Vagina (tissue), 2 donors: ENCODE measurements at regions not wholly inside any gene's neighbourhood (a gene's known extent, or its start where the extent isn't known, plus 50 kb on each side); places are given as distances from the start of the nearest gene placed in this dataset.

Source experiments
- DNase-seq, 2 donors: peaks; one replicate each; pipeline ENCODE4 v3.0.0-alpha.2; 2017; ENCODE audit errors: extremely low spot score in 2 of 2
- H3K27ac ChIP-seq: fragments of 200-600 bp; sonication (generic); one replicate; pipeline ENCODE4 v1.5.1; 2019
- H3K27me3 ChIP-seq: fragments of 200-600 bp; sonication (generic); one replicate; pipeline ENCODE4 v1.5.1; 2019
- H3K36me3 ChIP-seq, 2 donors: fragments of 200-600 bp; sonication (generic); one replicate each; pipeline ENCODE4 v1.5.1; 2017 to 2019
- H3K4me1 ChIP-seq: fragments of 200-600 bp; sonication (generic); one replicate; pipeline ENCODE4 v1.5.1; 2019
- H3K4me3 ChIP-seq, 2 donors: fragments of 200-600 bp; sonication (generic); 1 replicate in 1 of 2; 2 replicates in 1 of 2; pipeline ENCODE4 v1.5.1; 2016 to 2019
- H3K9me3 ChIP-seq: fragments of 200-600 bp; sonication (generic); one replicate; pipeline ENCODE4 v1.5.1; 2019
- POLR2A ChIP-seq, 2 donors: fragments of 450-650 bp; IDR thresholded peaks; one replicate each; pipeline ENCODE4 v1.6.1; 2017; ENCODE audit warnings: antibody characterized with exemption in 2 of 2, mild to moderate bottlenecking in 2 of 2, moderate library complexity in 2 of 2
- POLR2AphosphoS5 ChIP-seq, 2 donors: sonication (generic); formaldehyde crosslinking; IDR thresholded peaks; one replicate each; pipeline ENCODE4 v1.9.0; 2017; ENCODE audit warnings: antibody characterized with exemption in 2 of 2, mild to moderate bottlenecking in 2 of 2, low read depth in 1 of 2; ENCODE audit not compliant: insufficient read depth in 1 of 2
- intact Hi-C: fragments of 100-400 bp; cut with DNase I; formaldehyde crosslinking; loops from one replicate; pipeline ENCODE4 v1.15.1; 2023
- TF ChIP-seq, protein P1 (sequence below), 3 experiments: fragments of 450-650 bp in 2 of 3; fragments of 200-600 bp in 1 of 3; sonication (generic) in 1 of 3; IDR thresholded peaks; one replicate each; pipeline ENCODE4 v1.5.1; 2017 to 2019; ENCODE audit warnings: antibody characterized with exemption in 3 of 3, mild to moderate bottlenecking in 2 of 3, moderate library complexity in 2 of 3

DNA sequence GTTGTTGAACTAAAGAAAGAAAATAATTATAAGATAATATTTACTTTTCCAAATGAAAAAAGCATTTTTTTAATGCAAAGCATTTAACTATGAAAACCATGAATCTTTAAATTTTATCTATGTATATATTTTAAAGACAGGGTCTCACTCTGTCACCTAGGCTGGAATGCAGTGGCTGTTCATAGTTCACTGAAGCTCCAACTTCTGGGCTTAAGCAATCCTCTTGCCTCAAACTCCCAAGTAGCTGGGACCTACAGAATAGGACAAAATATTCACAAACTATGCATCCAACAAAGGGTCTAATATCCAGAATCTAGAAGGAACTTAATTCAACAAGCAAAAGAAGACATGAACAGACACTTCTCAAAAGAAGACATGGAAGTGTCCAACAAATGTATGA is 55.9 kb upstream of the ALB start:
- TF ChIP-seq POLR2AphosphoS5 (IDR thresholded peaks at IDR 0.05; ENCODE audit: insufficient read depth in 1 of 2, low read depth in 1 of 2) (no peak), POLR2A (IDR thresholded peaks at IDR 0.05) (no peak)
- TF ChIP-seq, protein P1, sequence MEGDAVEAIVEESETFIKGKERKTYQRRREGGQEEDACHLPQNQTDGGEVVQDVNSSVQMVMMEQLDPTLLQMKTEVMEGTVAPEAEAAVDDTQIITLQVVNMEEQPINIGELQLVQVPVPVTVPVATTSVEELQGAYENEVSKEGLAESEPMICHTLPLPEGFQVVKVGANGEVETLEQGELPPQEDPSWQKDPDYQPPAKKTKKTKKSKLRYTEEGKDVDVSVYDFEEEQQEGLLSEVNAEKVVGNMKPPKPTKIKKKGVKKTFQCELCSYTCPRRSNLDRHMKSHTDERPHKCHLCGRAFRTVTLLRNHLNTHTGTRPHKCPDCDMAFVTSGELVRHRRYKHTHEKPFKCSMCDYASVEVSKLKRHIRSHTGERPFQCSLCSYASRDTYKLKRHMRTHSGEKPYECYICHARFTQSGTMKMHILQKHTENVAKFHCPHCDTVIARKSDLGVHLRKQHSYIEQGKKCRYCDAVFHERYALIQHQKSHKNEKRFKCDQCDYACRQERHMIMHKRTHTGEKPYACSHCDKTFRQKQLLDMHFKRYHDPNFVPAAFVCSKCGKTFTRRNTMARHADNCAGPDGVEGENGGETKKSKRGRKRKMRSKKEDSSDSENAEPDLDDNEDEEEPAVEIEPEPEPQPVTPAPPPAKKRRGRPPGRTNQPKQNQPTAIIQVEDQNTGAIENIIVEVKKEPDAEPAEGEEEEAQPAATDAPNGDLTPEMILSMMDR (IDR thresholded peaks at IDR 0.05): no peak
- intact Hi-C loops: no loop called here
- Histone ChIP-seq H3K4me1 (no peaks in the 10 kb centered on the region), H3K27ac (no peak overlapping the region), H3K27me3 (no peaks in the 10 kb centered on the region), H3K4me3 (no peak overlapping the region), H3K9me3 (no peaks in the 10 kb centered on the region), H3K36me3 (no peaks in the 10 kb centered on the region)
- DNase-seq: no peak

DNA sequence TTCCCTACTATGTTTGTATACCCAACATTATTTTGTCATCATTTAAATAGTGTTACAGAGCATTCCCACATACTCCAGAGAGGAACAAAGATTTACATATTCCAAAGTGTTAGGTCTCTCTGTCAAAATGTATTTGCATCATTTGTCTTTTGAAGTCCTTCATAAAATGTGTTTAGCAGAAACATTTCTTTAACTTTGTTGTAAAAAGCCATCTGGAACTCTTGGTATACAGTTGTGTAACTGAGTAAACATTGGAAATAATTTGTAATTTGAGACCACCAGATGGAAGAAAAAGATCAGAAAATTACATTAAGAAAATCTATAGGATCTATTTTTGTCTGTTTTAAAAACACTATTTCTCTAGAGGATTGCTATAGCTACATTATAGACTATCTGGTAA is 56.6 kb upstream of the ALB start:
- TF ChIP-seq POLR2AphosphoS5 (IDR thresholded peaks at IDR 0.05; ENCODE audit: insufficient read depth in 1 of 2, low read depth in 1 of 2) (no peak), POLR2A (IDR thresholded peaks at IDR 0.05) (no peak)
- TF ChIP-seq, protein P1 (IDR thresholded peaks at IDR 0.05): no peak
- H3K4me3 ChIP-seq: no peak overlapping the region
- no peaks in the 10 kb centered on the region for H3K27me3 ChIP-seq
- no peaks in the 10 kb centered on the region for H3K4me1 ChIP-seq
- H3K36me3 ChIP-seq: no peaks in the 10 kb centered on the region
- no peaks in the 10 kb centered on the region for H3K9me3 ChIP-seq
- intact Hi-C loops: no loop called here
- no peak overlapping the region for H3K27ac ChIP-seq
- DNase-seq: no peak

DNA sequence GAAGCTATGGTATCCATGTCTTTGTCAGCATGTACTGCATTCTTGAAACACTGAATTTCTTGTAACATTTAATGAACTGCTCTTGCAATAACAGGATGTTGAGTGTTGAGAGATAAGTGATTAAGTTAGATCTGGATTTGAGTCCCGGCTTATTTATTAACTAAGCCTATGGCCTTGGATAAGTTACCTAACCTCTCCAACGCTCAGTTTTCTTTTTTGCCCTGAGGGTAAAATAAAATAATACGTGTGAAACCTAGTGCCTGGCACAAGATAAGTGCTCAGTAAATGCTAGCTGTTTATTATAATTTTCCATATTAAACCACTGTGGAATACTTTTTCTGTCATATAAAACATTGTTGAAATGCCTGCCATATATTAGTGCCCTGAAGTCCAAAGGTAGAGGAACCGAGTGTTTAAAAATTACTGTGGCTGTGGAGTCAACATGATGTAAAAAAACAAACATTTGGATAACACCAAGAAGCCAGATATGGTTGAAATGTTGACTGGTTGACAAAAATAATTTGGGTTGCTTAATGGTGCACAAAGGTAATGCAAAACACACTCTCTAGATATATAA is 58.6 kb upstream of the ALB start:
- Histone ChIP-seq H3K36me3 (no peaks in the 10 kb centered on the region), H3K4me3 (no peak overlapping the region), H3K4me1 (no peaks in the 10 kb centered on the region), H3K9me3 (no peaks in the 10 kb centered on the region), H3K27me3 (no peaks in the 10 kb centered on the region), H3K27ac (no peak overlapping the region)
- no peak for DNase-seq
- intact Hi-C loops: no loop called here
- TF ChIP-seq POLR2AphosphoS5 (IDR thresholded peaks at IDR 0.05; ENCODE audit: insufficient read depth in 1 of 2, low read depth in 1 of 2) (no peak), POLR2A (IDR thresholded peaks at IDR 0.05) (no peak)
- TF ChIP-seq, protein P1 (IDR thresholded peaks at IDR 0.05): no peak

DNA sequence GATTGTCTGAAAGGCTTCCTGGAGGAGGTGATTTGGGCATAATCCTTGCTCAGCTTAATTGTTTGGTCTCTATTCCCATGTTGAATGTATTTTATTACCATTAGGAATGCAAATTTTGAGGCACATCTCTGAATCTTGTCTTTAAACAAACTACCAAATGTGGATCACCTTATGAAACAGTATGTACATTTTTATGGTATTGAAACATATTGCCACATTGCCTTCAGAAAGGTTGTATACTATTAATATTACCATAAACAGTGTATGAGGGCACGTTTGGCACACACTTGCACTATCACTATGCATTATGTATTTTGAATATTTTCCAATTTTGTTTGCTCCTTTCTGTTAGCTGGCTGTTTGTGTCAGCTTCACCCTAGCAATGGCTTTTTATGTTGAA is 60.0 kb upstream of the ALB start:
- Histone ChIP-seq H3K4me1 (no peaks in the 10 kb centered on the region), H3K27ac (no peak overlapping the region), H3K9me3 (no peaks in the 10 kb centered on the region), H3K27me3 (no peaks in the 10 kb centered on the region), H3K36me3 (no peaks in the 10 kb centered on the region), H3K4me3 (no peak overlapping the region)
- TF ChIP-seq POLR2AphosphoS5 (IDR thresholded peaks at IDR 0.05; ENCODE audit: insufficient read depth in 1 of 2, low read depth in 1 of 2): no peak
- TF ChIP-seq, protein P1 (IDR thresholded peaks at IDR 0.05): no peak
- TF ChIP-seq POLR2A (IDR thresholded peaks at IDR 0.05): no peak
- intact Hi-C loops: no loop called here
- DNase-seq: no peak

DNA sequence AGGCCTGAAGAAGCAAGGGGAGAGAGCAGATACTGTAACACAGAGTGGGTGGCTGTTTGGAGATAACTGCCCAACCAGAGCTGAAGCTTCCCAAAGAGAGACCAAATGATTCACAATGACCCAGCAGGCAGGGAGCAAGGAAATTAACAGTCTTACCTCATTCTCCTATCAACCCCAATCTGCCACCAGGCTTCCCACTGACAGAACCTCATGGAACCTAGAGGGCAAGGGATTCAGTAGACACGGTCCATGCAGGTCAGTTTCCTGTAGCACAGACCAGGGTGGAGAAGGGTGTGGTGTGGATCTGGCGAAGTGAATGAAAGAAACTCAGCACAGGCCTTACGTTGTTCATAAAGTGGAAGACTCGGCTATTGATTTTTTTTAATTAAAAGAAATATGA is 60.7 kb upstream of the ALB start:
- intact Hi-C loops: no loop called here
- DNase-seq: no peak

More for the DNA sequence above, 60.7 kb upstream of the ALB start:
- H3K27ac ChIP-seq: no peak overlapping the region
- TF ChIP-seq POLR2A (IDR thresholded peaks at IDR 0.05) (no peak), POLR2AphosphoS5 (IDR thresholded peaks at IDR 0.05; ENCODE audit: insufficient read depth in 1 of 2, low read depth in 1 of 2) (no peak)
- TF ChIP-seq, protein P1 (IDR thresholded peaks at IDR 0.05): no peak
- H3K4me1 ChIP-seq: no peaks in the 10 kb centered on the region
- H3K27me3 ChIP-seq: no peaks in the 10 kb centered on the region
- no peaks in the 10 kb centered on the region for H3K36me3 ChIP-seq
- no peak overlapping the region for H3K4me3 ChIP-seq
- no peaks in the 10 kb centered on the region for H3K9me3 ChIP-seq
